ENCODE measurements at regions not wholly inside any gene's neighbourhood (a gene's known extent, or its start where the extent isn't known, plus 50 kb on each side); places are given as distances from the start of the nearest gene placed in this dataset.

DNA sequence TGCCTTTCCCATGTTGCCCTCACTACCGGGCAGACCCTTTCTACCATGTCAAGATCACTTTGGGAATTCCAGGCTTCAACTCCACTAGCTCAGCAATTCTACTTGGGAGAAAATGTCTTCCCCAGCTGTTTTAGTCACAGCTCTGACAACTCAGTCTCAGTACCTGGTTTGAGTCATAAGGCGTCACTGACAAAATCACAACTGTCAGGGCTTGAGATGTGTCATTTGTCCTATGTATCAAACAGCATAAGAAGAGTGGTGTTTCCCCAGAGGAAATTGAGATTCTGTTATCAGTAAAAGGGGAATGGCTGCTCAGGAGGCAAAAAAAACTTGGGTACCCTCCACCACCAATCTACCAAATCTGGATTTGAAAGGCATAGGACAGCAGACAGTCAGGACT, 594.9 kb upstream of the SUCLG2 start:
- H3K4me3 ChIP-seq: no peak overlapping the region
- no peak for ATAC-seq (ENCODE audit: insufficient read depth, low FRiP score)
- 85 to 93% methylated on average over 2 of the region's 2 CpGs for WGBS, 2 donors

DNA sequence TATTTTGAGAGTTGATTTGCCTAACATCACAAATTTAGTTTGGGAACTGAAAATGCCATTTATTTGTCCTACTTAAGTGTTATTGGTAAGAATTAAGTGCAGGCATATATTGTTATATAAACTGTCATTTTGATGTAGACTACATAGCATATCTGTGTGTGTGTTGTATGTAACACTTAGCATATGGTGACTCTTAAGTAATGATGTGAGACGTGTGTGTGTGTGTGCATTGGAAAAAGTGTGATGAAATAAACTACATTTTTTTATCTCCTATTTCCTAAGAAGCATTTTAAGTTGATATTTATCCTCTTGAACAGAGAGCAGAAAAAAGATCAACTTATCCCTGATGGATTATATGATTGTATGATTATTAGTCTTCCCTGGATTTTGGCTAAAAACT, 588.2 kb upstream of the SUCLG2 start:
- Histone ChIP-seq H3K36me3 (ENCODE audit: control insufficient read depth in 4 of 4, insufficient read depth in 4 of 4, low read length in 4 of 4) (no peaks in the 10 kb centered on the region), H3K27ac (ENCODE audit: low read depth in 1 of 2, low read length in 1 of 2) (no peak overlapping the region), H3K4me3 (no peak overlapping the region), H3K27me3 (ENCODE audit: control insufficient read depth in 3 of 3, insufficient read depth in 3 of 3, low read length in 2 of 3) (peaks cover 0 to 10% (median 2%) of the 10 kb centered on the region in 3 donors), H3K9me3 (ENCODE audit: control insufficient read depth in 4 of 4, insufficient read depth in 3 of 4, low read length in 3 of 4) (peaks cover 0 to 2% (median 0%) of the 10 kb centered on the region in 4 donors), H3K9ac (ENCODE audit: insufficient read depth in 1 of 2, low read length in 2 of 2) (no peak overlapping the region), H3K4me1 (ENCODE audit: control insufficient read depth in 5 of 5, insufficient read depth in 5 of 5, low read length in 5 of 5) (peaks cover 0 to 3% (median 0%) of the 10 kb centered on the region in 5 donors)
- ATAC-seq (ENCODE audit: insufficient read depth, low FRiP score) (no peak), DNase-seq (peak in 2 of 3 donors; percentile 73 to 86)
- TF ChIP-seq, protein P1, sequence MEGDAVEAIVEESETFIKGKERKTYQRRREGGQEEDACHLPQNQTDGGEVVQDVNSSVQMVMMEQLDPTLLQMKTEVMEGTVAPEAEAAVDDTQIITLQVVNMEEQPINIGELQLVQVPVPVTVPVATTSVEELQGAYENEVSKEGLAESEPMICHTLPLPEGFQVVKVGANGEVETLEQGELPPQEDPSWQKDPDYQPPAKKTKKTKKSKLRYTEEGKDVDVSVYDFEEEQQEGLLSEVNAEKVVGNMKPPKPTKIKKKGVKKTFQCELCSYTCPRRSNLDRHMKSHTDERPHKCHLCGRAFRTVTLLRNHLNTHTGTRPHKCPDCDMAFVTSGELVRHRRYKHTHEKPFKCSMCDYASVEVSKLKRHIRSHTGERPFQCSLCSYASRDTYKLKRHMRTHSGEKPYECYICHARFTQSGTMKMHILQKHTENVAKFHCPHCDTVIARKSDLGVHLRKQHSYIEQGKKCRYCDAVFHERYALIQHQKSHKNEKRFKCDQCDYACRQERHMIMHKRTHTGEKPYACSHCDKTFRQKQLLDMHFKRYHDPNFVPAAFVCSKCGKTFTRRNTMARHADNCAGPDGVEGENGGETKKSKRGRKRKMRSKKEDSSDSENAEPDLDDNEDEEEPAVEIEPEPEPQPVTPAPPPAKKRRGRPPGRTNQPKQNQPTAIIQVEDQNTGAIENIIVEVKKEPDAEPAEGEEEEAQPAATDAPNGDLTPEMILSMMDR (IDR thresholded peaks at IDR 0.05; ENCODE audit: control extremely low read depth, extremely low read depth): no peak
- WGBS, 2 donors: 63 to 69% methylated on average over 1 of the region's 1 CpG

More for the DNA sequence above, 594.9 kb upstream of the SUCLG2 start:
- TF ChIP-seq, protein P1 (IDR thresholded peaks at IDR 0.05; ENCODE audit: control extremely low read depth, extremely low read depth): no peak
- Histone ChIP-seq H3K4me1 (ENCODE audit: control insufficient read depth in 5 of 5, insufficient read depth in 5 of 5, low read length in 5 of 5) (no peaks in the 10 kb centered on the region), H3K9ac (ENCODE audit: insufficient read depth in 1 of 2, low read length in 2 of 2) (no peak overlapping the region), H3K9me3 (ENCODE audit: control insufficient read depth in 4 of 4, insufficient read depth in 3 of 4, low read length in 3 of 4) (peaks cover 0 to 2% (median 0%) of the 10 kb centered on the region in 4 donors), H3K27ac (ENCODE audit: low read depth in 1 of 2, low read length in 1 of 2) (no peak overlapping the region), H3K36me3 (ENCODE audit: control insufficient read depth in 4 of 4, insufficient read depth in 4 of 4, low read length in 4 of 4) (no peaks in the 10 kb centered on the region), H3K27me3 (ENCODE audit: control insufficient read depth in 3 of 3, insufficient read depth in 3 of 3, low read length in 2 of 3) (peaks cover 0 to 5% (median 0%) of the 10 kb centered on the region in 3 donors)
- no peak for DNase-seq

DNA sequence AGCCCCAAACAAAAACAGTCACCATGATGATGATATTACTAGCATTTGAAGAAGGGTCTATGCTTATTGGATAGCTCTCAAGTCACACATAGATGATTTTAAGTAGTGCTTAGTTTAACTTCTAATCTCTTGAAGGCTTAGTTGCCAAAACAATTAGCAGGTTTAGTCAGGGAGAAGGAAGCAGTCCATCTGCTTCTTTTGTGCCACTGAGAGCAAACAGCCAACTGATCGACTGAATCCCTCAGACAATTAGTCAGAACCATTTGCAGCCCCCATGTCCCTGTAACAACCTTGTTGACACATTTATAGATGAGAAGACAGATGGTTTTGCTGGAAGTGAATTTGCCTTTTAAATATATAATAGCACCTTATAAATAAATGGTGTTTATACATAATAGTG, 585.1 kb upstream of the SUCLG2 start:
- TF ChIP-seq, protein P1 (IDR thresholded peaks at IDR 0.05; ENCODE audit: control extremely low read depth, extremely low read depth): no peak
- Histone ChIP-seq H3K4me1 (ENCODE audit: control insufficient read depth in 5 of 5, insufficient read depth in 5 of 5, low read length in 5 of 5) (peaks cover 0 to 3% (median 0%) of the 10 kb centered on the region in 5 donors), H3K9me3 (ENCODE audit: control insufficient read depth in 4 of 4, insufficient read depth in 3 of 4, low read length in 3 of 4) (no peaks in the 10 kb centered on the region), H3K27ac (ENCODE audit: low read depth in 1 of 2, low read length in 1 of 2) (no peak overlapping the region), H3K4me3 (no peak overlapping the region), H3K36me3 (ENCODE audit: control insufficient read depth in 4 of 4, insufficient read depth in 4 of 4, low read length in 4 of 4) (no peaks in the 10 kb centered on the region), H3K9ac (ENCODE audit: insufficient read depth in 1 of 2, low read length in 2 of 2) (no peak overlapping the region), H3K27me3 (ENCODE audit: control insufficient read depth in 3 of 3, insufficient read depth in 3 of 3, low read length in 2 of 3) (peaks cover 0 to 8% (median 2%) of the 10 kb centered on the region in 3 donors)
- DNase-seq (no peak), ATAC-seq (ENCODE audit: insufficient read depth, low FRiP score) (no peak)
- 20 to 21% methylated on average over 1 of the region's 1 CpG for WGBS, 2 donors
